ENCODE measurements at regions not wholly inside any gene's neighbourhood (a gene's known extent, or its start where the extent isn't known, plus 50 kb on each side); places are given as distances from the start of the nearest gene placed in this dataset.

DNA sequence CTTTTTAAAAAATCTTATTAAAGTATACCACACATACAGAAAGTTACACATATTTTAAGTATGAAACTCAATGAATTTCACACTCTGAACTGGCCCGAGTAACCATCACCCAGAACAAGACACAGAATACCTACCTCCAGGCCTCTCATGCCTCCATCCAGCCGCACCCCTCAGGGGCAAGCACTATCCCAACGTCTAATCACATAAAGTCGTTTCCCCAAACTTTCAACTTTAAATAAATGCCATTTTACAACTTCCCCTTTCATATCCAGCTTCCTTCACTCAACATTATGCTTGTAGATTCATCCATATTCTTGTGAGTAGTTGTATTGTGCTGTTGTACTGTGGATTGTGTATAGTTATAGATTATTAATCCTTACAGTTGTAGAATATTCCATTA is 539.1 kb downstream of the CD83 start:
- no peak overlapping the region for H3K4me3 Mint-ChIP-seq
- H3K27ac Mint-ChIP-seq = no peak overlapping the region
- H3K27me3 Mint-ChIP-seq (ENCODE audit: low read depth) = no peaks in the 10 kb centered on the region
- H3K9me3 Mint-ChIP-seq = no peaks in the 10 kb centered on the region
- no peaks in the 10 kb centered on the region for H3K36me3 Mint-ChIP-seq
- TF ChIP-seq, protein P1, sequence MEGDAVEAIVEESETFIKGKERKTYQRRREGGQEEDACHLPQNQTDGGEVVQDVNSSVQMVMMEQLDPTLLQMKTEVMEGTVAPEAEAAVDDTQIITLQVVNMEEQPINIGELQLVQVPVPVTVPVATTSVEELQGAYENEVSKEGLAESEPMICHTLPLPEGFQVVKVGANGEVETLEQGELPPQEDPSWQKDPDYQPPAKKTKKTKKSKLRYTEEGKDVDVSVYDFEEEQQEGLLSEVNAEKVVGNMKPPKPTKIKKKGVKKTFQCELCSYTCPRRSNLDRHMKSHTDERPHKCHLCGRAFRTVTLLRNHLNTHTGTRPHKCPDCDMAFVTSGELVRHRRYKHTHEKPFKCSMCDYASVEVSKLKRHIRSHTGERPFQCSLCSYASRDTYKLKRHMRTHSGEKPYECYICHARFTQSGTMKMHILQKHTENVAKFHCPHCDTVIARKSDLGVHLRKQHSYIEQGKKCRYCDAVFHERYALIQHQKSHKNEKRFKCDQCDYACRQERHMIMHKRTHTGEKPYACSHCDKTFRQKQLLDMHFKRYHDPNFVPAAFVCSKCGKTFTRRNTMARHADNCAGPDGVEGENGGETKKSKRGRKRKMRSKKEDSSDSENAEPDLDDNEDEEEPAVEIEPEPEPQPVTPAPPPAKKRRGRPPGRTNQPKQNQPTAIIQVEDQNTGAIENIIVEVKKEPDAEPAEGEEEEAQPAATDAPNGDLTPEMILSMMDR (IDR thresholded peaks at IDR 0.05; ENCODE audit: unreplicated experiment) = no peak
- peaks cover 42% of the 10 kb centered on the region for H3K4me1 Mint-ChIP-seq
- no peak for DNase-seq (ENCODE audit: low spot score in 2 of 2, unreplicated experiment in 2 of 2)

DNA sequence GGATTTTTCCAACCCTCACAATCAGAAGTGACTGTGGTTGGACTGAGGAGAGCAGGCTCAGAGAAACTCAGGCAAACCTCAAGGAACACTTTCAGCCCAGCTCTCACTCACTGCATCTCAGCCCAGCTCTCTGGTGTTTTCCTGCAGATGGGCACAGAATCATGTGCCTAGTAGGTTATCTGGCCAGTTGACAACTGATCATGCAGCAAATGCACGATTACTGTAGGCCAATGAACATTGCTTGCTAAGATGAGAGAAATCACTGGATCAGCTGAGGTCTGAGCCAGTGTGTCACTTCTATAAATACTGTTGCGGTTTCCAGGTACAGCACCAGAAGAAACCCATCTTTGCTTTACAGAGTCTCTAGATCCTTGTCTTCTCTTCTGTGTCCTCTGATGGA is 540.5 kb downstream of the CD83 start:
- no peaks in the 10 kb centered on the region for H3K36me3 Mint-ChIP-seq
- TF ChIP-seq, protein P1 (IDR thresholded peaks at IDR 0.05; ENCODE audit: unreplicated experiment) = no peak
- H3K27me3 Mint-ChIP-seq (ENCODE audit: low read depth) = no peaks in the 10 kb centered on the region
- H3K4me3 Mint-ChIP-seq = no peak overlapping the region
- H3K9me3 Mint-ChIP-seq = no peaks in the 10 kb centered on the region
- no peak overlapping the region for H3K27ac Mint-ChIP-seq
- H3K4me1 Mint-ChIP-seq = peaks cover 33% of the 10 kb centered on the region
- DNase-seq (ENCODE audit: low spot score in 2 of 2, unreplicated experiment in 2 of 2) = no peak

DNA sequence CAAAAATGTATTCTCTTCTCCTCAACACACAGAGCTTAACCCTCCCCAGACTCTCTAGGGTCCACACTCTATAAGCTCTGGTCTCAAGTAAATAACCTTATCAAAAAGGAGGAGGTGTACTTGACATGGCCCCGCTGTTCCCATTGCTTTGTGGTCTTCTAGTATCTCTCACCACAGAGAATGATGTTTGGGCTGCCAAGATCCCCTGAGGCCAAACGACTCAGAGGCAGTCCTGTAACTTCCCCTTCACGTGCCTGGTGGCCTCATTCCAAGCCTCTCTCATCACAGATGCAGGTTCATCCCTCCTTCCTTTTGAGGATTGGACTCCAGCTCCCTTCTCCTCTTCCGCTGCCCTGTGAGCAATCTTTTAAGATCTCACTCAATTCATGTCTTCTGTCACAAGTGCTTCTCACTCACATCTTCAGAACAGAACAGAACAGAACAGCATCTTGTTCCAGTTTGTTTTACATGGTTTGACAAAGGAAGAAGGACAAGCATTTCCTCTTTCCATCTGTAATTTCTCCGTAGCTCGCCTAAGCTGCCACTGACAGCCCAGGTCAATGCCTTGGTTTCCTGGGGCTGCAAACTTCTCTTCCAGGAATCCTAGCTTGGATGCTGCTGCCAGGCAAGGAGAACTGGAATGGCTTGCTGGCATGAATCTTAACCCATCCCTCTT is 541.5 kb downstream of the CD83 start:
- Mint-ChIP-seq H3K9me3 (no peaks in the 10 kb centered on the region), H3K27ac (no peak overlapping the region), H3K27me3 (ENCODE audit: low read depth) (no peaks in the 10 kb centered on the region), H3K4me1 (peaks cover 27% of the 10 kb centered on the region), H3K4me3 (no peak overlapping the region), H3K36me3 (no peaks in the 10 kb centered on the region)
- TF ChIP-seq, protein P1 (IDR thresholded peaks at IDR 0.05; ENCODE audit: unreplicated experiment) = no peak
- peak in 1 of 2 experiments; percentile 46 for DNase-seq (ENCODE audit: low spot score in 2 of 2, unreplicated experiment in 2 of 2)

DNA sequence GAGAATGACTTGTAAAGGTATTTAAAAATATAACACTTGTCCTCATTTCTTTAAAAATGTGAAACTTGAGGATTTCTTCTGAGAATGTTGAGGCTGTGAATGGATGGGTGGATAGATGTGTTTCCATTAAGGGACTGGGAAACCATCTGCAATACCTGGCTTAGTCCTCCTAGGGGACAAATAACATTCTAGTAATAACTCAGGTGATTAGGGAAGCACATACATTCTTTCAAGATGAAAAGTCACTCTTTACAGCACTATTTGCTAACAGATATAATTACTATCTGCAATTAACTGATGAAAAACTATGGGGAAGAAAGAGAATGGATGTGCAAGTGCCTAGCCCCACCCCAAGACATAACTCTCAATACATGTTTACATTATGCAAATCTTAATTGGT is 542.3 kb downstream of the CD83 start:
- DNase-seq (ENCODE audit: low spot score in 2 of 2, unreplicated experiment in 2 of 2) = no peak
- TF ChIP-seq, protein P1 (IDR thresholded peaks at IDR 0.05; ENCODE audit: unreplicated experiment) = no peak
- H3K4me1 Mint-ChIP-seq = peaks cover 33% of the 10 kb centered on the region
- H3K9me3 Mint-ChIP-seq = no peaks in the 10 kb centered on the region
- H3K4me3 Mint-ChIP-seq = no peak overlapping the region
- H3K27me3 Mint-ChIP-seq (ENCODE audit: low read depth) = no peaks in the 10 kb centered on the region
- H3K36me3 Mint-ChIP-seq = no peaks in the 10 kb centered on the region
- H3K27ac Mint-ChIP-seq = no peak overlapping the region

DNA sequence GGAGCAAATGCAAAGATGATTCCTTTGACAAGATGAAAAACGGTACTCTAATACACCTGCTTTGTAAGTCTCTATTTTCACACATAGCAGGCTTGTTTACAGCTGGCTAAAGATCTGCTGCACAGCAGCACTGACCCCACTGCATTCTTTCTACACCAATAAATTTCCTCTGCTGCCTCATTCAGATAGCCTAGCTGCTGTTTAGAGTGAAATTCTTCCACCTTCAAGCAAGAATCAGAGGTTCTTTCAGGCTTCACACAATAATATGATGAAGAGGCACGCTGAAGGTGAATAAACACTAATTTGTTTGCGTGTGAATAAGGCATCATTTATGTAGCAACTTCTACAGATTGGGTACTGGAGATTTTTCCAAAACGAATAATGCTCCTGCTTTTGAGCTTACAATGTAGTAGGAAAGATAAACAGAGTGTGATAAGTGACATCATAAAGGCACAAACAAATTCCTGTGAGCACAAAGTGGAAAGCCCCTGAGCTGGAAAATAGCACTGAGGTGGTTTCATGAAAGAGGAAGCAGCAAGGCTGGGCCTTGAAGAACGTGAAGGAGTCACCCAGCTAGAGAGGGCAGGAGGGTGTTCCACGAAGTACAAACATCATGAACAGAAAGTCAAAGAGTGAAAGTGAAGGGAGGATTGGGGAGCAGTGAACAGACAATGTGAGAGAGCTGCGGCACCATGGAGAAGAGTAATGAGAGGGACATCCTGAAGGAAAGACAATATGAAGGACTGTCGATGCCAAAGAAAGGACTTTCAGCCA is 543.4 kb downstream of the CD83 start:
- Mint-ChIP-seq H3K27me3 (ENCODE audit: low read depth) (no peaks in the 10 kb centered on the region), H3K4me3 (no peak overlapping the region), H3K36me3 (no peaks in the 10 kb centered on the region), H3K9me3 (no peaks in the 10 kb centered on the region), H3K4me1 (peaks cover 26% of the 10 kb centered on the region), H3K27ac (no peak overlapping the region)
- TF ChIP-seq, protein P1 (IDR thresholded peaks at IDR 0.05; ENCODE audit: unreplicated experiment) = no peak
- DNase-seq (ENCODE audit: low spot score in 2 of 2, unreplicated experiment in 2 of 2) = no peak
